GM10248 (cell line): ENCODE measurements at regions not wholly inside any gene's neighbourhood (a gene's known extent, or its start where the extent isn't known, plus 50 kb on each side); places are given as distances from the start of the nearest gene placed in this dataset.

Source experiments
- CTCF ChIA-PET: fragments of 300-600 bp; sonication (Branson Sonifier 250); formaldehyde crosslinking; extraction: SDS; loops from one replicate; lab custom pipeline; 2021; ENCODE audit warnings: antibody characterized with exemption; lab: Yijun Ruan, JAX
- POLR2A ChIA-PET: fragments of 350-650 bp; sonication (Branson Sonifier 250); formaldehyde crosslinking; extraction: SDS; loops from one replicate; lab custom pipeline; 2020; ENCODE audit warnings: antibody characterized with exemption; lab: Yijun Ruan, JAX
- DNase-seq: peaks from one replicate; pipeline ENCODE4 v3.0.0; 2012; ENCODE audit errors: extremely low spot score
- CTCF ChIP-seq: IDR thresholded peaks from 2 replicates; pipeline ENCODE4 v1.5.1; 2012; ENCODE audit warnings: mild to moderate bottlenecking, low read depth; ENCODE audit errors: extremely low read depth, missing control alignments, control extremely low read depth

DNA sequence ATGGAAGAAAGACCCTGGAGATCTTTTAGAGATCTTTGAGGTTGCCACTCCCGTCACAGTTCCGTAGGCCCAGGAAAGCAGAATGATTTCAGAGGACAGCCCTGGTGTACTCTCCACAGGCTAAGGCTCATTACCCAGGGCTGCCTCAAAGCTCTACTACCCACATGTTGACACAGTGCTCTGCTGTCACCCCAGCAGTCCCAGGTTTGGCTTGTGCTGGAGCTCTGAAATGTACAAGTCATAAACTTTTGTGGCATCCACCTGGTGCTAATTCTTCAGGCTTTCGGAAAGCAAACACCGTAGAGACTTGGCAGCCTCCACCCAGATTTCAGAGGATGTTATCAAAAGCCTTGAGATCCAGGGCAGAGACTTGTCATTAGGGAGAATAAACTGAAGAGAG lies 136.5 kb downstream of the MTRR start:
- no peak for TF ChIP-seq CTCF
- ChIA-PET CTCF (no interaction called here), POLR2A (no interaction called here)
- no peak for DNase-seq

- DNase-seq: no peak
- CTCF ChIA-PET: interaction anchor here (1.0 kb wide), 1 partner anchor 54 kb away, joined by 3 read pairs; no protein-coding TSS in a partner anchor
- no peak for TF ChIP-seq CTCF
- POLR2A ChIA-PET: no interaction called here
These were observed 143.4 kb downstream of the MTRR start for GRCh38 chr5:8012131-8012977.

DNA sequence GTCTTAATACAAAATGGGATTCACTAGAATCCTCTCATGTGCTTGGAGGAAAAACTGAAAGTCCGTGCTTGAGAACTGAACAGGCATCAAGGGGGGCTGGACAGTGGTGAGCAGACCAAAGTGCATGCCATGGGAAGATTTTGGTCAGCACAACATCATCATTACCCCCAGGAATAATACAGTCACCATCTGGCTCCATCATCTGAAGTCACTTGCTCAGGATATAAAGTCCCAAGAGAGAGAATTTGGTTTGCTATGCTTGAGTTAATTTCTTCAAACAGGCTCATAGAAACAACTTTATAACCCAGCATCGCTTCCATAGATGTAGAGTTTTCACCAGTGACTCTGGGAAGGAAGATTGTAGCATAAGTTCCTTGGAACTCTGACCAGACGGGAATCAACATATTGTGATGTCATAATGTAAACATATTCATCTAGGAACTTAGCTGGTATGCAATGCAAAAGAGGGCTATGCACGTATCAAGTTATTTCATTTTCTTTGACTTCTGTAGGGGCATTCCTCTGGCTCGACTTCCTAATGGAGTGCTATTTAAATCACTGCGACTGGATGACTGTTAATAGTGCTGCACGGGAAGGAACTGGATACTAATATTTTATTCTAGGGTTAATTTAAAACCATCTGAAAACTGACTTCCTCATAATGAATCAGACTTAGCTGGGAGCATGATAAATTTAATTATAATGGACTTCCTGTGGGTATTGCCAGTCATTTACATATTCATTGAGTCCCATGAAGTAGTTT lies 145.2 kb downstream of the MTRR start:
- no peak for TF ChIP-seq CTCF
- CTCF ChIA-PET: no interaction called here
- POLR2A ChIA-PET: no interaction called here
- no peak for DNase-seq

DNA sequence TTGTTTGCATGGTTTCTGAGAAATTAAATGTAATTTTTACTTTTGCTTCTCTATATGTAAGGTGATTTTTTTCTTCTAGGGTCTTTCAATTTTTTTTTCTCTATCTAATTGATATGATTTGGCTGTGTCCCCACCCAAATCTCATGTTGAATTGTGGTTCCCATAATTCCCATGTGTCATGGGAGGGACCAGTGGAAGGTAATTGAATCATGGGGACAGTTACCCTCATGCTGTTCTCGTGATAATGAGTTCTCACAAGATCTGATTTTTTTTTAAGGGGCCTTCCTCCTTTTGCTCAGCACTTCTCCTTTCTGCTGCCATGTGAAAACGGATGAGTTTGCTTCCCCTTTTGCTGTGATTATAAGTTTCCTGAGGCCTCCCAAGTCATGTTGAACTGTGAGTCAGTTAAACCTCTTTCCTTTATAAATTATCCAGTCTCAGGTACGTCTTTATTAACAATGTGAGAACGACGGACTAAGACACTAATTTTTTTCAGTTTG lies 150.8 kb downstream of the MTRR start:
- ChIA-PET POLR2A (no interaction called here), CTCF (interaction anchor here (1.4 kb wide), 1 partner anchor 31 kb away, joined by 3 read pairs; no protein-coding TSS in a partner anchor)
- no peak for DNase-seq
- no peak for TF ChIP-seq CTCF

DNA sequence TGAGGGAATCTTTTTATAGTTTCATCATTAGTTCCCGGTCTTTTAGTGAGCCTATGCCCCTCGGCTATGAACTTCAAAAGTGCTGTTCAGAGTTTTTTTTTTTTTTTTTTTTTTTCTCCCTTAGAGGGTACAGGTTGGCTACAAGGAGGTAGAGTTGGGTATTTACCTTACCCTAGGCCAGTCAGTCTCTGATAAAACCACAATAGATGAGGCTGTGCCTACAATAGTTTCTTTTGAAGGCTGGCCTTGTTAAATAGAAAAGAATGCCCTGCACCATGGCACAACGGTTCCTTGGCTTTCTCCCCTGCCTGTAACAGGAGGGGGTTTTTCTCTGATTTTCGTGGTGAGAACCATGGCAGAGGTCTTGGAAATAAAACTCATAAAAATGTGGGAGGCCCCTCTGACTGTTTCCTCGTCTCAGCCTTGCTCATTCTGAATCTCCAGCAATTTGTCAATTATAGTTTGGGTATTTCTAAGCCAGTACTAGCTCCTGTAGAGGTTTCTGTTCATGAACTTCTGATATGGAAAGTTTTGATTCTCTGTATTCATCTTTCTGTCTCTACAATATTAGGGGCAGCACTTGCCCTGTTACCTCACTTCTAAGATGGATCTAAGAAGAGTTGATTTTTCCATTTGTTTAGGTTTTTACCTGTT lies 152.0 kb downstream of the MTRR start:
- DNase-seq: no peak
- POLR2A ChIA-PET: no interaction called here
- TF ChIP-seq CTCF: no peak
- CTCF ChIA-PET: no interaction called here

GRCh38 chr5:8028243-8028642 lies 159.3 kb downstream of the MTRR start:
- no peak for TF ChIP-seq CTCF
- ChIA-PET POLR2A (no interaction called here), CTCF (no interaction called here)
- DNase-seq: no peak
